HL-60 (cell line): ENCODE measurements at regions not wholly inside any gene's neighbourhood (a gene's known extent, or its start where the extent isn't known, plus 50 kb on each side); places are given as distances from the start of the nearest gene placed in this dataset.

Experiments used
- GABPA ChIP-seq: IDR thresholded peaks from 2 replicates; pipeline ENCODE4 v1.6.1; 2012; ENCODE audit warnings: low read depth
- POLR2AphosphoS5 ChIP-seq: IDR thresholded peaks from 2 replicates; pipeline ENCODE4 v1.6.1; 2012; ENCODE audit warnings: low read depth
- SPI1 ChIP-seq: IDR thresholded peaks from 2 replicates; pipeline ENCODE4 v1.6.1; 2012; ENCODE audit warnings: low read depth, mild to moderate bottlenecking, borderline replicate concordance
- TF ChIP-seq, protein P1 (sequence below): IDR thresholded peaks from one replicate; pipeline ENCODE4 v1.5.1; 2011; ENCODE audit warnings: low read length, control low read depth, inconsistent platforms; ENCODE audit not compliant: insufficient read depth
- TF ChIP-seq, protein P2 (sequence below): IDR thresholded peaks from 2 replicates; pipeline ENCODE4 v1.6.1; 2012; ENCODE audit warnings: low read depth; ENCODE audit not compliant: insufficient replicate concordance

DNA sequence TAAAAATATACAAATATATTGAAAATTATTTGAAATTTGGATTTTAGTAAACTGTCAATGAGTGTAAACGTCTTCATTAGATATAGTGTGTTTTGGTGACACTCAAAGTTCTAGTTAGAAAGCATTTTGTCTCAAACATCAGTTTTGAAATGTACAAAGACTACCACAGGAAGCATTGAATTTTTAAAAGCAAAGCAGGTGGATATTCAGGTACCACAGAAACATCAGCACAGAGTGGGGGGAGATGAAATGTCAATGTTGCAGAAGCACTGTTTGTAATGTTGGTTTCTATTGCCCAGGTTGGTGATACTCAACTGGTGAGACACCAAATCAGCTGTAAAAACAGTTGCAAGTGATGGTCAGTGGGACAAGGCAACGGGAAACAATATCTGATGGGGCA lies 136.5 kb upstream of the ITGA4 start:
- TF ChIP-seq, protein P1, sequence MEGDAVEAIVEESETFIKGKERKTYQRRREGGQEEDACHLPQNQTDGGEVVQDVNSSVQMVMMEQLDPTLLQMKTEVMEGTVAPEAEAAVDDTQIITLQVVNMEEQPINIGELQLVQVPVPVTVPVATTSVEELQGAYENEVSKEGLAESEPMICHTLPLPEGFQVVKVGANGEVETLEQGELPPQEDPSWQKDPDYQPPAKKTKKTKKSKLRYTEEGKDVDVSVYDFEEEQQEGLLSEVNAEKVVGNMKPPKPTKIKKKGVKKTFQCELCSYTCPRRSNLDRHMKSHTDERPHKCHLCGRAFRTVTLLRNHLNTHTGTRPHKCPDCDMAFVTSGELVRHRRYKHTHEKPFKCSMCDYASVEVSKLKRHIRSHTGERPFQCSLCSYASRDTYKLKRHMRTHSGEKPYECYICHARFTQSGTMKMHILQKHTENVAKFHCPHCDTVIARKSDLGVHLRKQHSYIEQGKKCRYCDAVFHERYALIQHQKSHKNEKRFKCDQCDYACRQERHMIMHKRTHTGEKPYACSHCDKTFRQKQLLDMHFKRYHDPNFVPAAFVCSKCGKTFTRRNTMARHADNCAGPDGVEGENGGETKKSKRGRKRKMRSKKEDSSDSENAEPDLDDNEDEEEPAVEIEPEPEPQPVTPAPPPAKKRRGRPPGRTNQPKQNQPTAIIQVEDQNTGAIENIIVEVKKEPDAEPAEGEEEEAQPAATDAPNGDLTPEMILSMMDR = no peak
- TF ChIP-seq POLR2AphosphoS5 (no peak), GABPA (no peak), SPI1 (no peak)
- TF ChIP-seq, protein P2, sequence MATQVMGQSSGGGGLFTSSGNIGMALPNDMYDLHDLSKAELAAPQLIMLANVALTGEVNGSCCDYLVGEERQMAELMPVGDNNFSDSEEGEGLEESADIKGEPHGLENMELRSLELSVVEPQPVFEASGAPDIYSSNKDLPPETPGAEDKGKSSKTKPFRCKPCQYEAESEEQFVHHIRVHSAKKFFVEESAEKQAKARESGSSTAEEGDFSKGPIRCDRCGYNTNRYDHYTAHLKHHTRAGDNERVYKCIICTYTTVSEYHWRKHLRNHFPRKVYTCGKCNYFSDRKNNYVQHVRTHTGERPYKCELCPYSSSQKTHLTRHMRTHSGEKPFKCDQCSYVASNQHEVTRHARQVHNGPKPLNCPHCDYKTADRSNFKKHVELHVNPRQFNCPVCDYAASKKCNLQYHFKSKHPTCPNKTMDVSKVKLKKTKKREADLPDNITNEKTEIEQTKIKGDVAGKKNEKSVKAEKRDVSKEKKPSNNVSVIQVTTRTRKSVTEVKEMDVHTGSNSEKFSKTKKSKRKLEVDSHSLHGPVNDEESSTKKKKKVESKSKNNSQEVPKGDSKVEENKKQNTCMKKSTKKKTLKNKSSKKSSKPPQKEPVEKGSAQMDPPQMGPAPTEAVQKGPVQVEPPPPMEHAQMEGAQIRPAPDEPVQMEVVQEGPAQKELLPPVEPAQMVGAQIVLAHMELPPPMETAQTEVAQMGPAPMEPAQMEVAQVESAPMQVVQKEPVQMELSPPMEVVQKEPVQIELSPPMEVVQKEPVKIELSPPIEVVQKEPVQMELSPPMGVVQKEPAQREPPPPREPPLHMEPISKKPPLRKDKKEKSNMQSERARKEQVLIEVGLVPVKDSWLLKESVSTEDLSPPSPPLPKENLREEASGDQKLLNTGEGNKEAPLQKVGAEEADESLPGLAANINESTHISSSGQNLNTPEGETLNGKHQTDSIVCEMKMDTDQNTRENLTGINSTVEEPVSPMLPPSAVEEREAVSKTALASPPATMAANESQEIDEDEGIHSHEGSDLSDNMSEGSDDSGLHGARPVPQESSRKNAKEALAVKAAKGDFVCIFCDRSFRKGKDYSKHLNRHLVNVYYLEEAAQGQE = no peak
